HEK293 (cell line): ENCODE measurements at regions not wholly inside any gene's neighbourhood (a gene's known extent, or its start where the extent isn't known, plus 50 kb on each side); places are given as distances from the start of the nearest gene placed in this dataset.
A peak's percentile ranks its signal among the peaks of the same experiment; 100 is the strongest.

ENCODE experiments used
- CTCF ChIA-PET: fragments of 350-600 bp; formaldehyde crosslinking; extraction: SDS; loops from one replicate; lab custom pipeline; 2021; ENCODE audit warnings: antibody characterized with exemption; lab: Yijun Ruan, JAX
- POLR2A ChIA-PET: fragments of 300-600 bp; formaldehyde crosslinking; extraction: SDS; loops from one replicate; lab custom pipeline; 2020; ENCODE audit warnings: antibody characterized with exemption, inconsistent platforms; lab: Yijun Ruan, JAX
- H3K27ac ChIP-seq: fragments of 200-500 bp; sonication (Bioruptor generic); 2 replicates; pipeline ENCODE4 v1.5.1; 2014; ENCODE audit warnings: low read depth, low read length, control low read depth, inconsistent platforms; ENCODE audit errors: extremely low read depth
- H3K36me3 ChIP-seq, 2 experiments: fragments of 200-500 bp in 1 of 2; sonication (Bioruptor generic) in 1 of 2; 1 replicate in 1 of 2; 2 replicates in 1 of 2; pipeline ENCODE4 v1.5.1; 2014 to 2017; ENCODE audit warnings: inconsistent platforms in 2 of 2, low read length in 2 of 2; ENCODE audit not compliant: control insufficient read depth in 2 of 2, insufficient read depth in 1 of 2
- H3K4me1 ChIP-seq: fragments of 200-500 bp; sonication (Bioruptor generic); 2 replicates; pipeline ENCODE4 v1.5.1; 2014; ENCODE audit warnings: mild to moderate bottlenecking, low read length, inconsistent platforms; ENCODE audit not compliant: control insufficient read depth, insufficient read depth
- H3K4me3 ChIP-seq: 2 replicates; pipeline ENCODE4 v1.5.1; 2011; ENCODE audit warnings: low read depth, mild to moderate bottlenecking, control low read depth, low read length, moderate library complexity
- H3K9me3 ChIP-seq: fragments of 200-500 bp; sonication (Bioruptor generic); 2 replicates; pipeline ENCODE4 v1.5.1; 2014; ENCODE audit warnings: low read depth, low read length, inconsistent platforms; ENCODE audit not compliant: control insufficient read depth, insufficient read depth
- EGR2 ChIP-seq: fragments of 450-650 bp; formaldehyde crosslinking; IDR thresholded peaks from 2 replicates; pipeline ENCODE4 v1.5.1; 2016; ENCODE audit warnings: low read depth, missing biosample characterization, missing genetic modification characterization
- GLI2 ChIP-seq: fragments of 450-650 bp; formaldehyde crosslinking; IDR thresholded peaks from 2 replicates; pipeline ENCODE4; 2017; ENCODE audit warnings: missing biosample characterization, missing genetic modification characterization, low read depth, borderline replicate concordance
- GLIS1 ChIP-seq: fragments of 450-650 bp; formaldehyde crosslinking; IDR thresholded peaks from 2 replicates; pipeline ENCODE4 v1.5.1; 2016; ENCODE audit warnings: missing biosample characterization, missing genetic modification characterization
- REPIN1 ChIP-seq: fragments of 450-650 bp; formaldehyde crosslinking; IDR thresholded peaks from 2 replicates; pipeline ENCODE4 v1.5.1; 2017; ENCODE audit warnings: missing biosample characterization, missing genetic modification characterization, low read depth
- ZFP69B ChIP-seq: fragments of 450-650 bp; formaldehyde crosslinking; IDR thresholded peaks from 2 replicates; pipeline ENCODE4 v1.5.1; 2016; ENCODE audit warnings: missing biosample characterization, missing genetic modification characterization
- ZNF114 ChIP-seq: fragments of 450-650 bp; formaldehyde crosslinking; IDR thresholded peaks from 2 replicates; pipeline ENCODE4 v1.5.0; 2017; ENCODE audit warnings: missing biosample characterization, missing genetic modification characterization
- ZNF266 ChIP-seq: fragments of 450-650 bp; formaldehyde crosslinking; IDR thresholded peaks from 2 replicates; pipeline ENCODE4 v1.5.1; 2016; ENCODE audit warnings: missing biosample characterization, missing genetic modification characterization, low read depth
- ZNF426 ChIP-seq: fragments of 450-650 bp; formaldehyde crosslinking; IDR thresholded peaks from 2 replicates; pipeline ENCODE4 v1.5.1; 2017; ENCODE audit warnings: missing biosample characterization, missing genetic modification characterization, mild to moderate bottlenecking, inconsistent platforms, moderate library complexity
- ZNF473 ChIP-seq: fragments of 450-650 bp; formaldehyde crosslinking; IDR thresholded peaks from 2 replicates; pipeline ENCODE4 v1.5.1; 2017; ENCODE audit warnings: missing biosample characterization, missing genetic modification characterization
- ZSCAN23 ChIP-seq: fragments of 450-650 bp; formaldehyde crosslinking; IDR thresholded peaks from 2 replicates; pipeline ENCODE4 v1.5.1; 2016; ENCODE audit warnings: missing biosample characterization, missing genetic modification characterization
- ZSCAN30 ChIP-seq: fragments of 450-650 bp; IDR thresholded peaks from 2 replicates; pipeline ENCODE4 v1.5.1; 2018; ENCODE audit warnings: missing biosample characterization, mild to moderate bottlenecking, missing genetic modification characterization, moderate library complexity
- TF ChIP-seq, protein P1 (sequence below): fragments of 450-650 bp; formaldehyde crosslinking; IDR thresholded peaks from 2 replicates; pipeline ENCODE4 v1.5.1; 2016; ENCODE audit warnings: missing biosample characterization, missing genetic modification characterization, low read depth
- TF ChIP-seq, protein P2 (sequence below): fragments of 450-650 bp; formaldehyde crosslinking; IDR thresholded peaks from 2 replicates; pipeline ENCODE4 v1.5.1; 2017; ENCODE audit warnings: missing biosample characterization, missing genetic modification characterization
- TF ChIP-seq, protein P3 (sequence below): fragments of 450-650 bp; formaldehyde crosslinking; IDR thresholded peaks from 2 replicates; pipeline ENCODE4 v1.5.1; 2017; ENCODE audit warnings: missing biosample characterization, missing genetic modification characterization

DNA sequence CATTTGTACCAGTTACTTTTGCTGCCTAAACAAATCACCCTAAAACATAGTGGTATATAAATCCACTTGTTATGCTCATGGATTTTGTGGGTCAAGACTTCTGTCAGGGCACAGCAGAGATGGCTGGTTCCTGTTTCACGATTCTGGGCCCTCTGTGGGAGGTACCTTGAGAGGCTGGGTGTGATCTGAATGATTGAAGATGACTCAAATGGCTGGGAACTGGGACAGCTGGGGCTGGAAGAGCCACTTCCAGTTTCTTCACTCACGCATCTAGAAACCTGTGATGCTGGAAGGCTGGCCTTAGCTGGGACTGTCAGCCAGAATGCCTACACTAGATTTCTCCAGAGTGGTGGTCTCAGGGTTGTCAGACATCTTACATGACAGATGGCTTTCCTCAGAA lies 88.1 kb downstream of the KIF4B start:
- no peak overlapping the region for H3K4me3 ChIP-seq
- ChIA-PET CTCF (no interaction called here), POLR2A (no interaction called here)
- H3K27ac ChIP-seq, result no peak overlapping the region
- no peaks in the 10 kb centered on the region for H3K9me3 ChIP-seq
- no peaks in the 10 kb centered on the region for H3K4me1 ChIP-seq
- TF ChIP-seq GLIS1 (tag by site-specific recombination) (peak; percentile 39), ZSCAN30 (no peak), ZNF473 (tag by site-specific recombination) (no peak)
- TF ChIP-seq, all 188 proteins: peak for 1
- no peaks in the 10 kb centered on the region for H3K36me3 ChIP-seq

DNA sequence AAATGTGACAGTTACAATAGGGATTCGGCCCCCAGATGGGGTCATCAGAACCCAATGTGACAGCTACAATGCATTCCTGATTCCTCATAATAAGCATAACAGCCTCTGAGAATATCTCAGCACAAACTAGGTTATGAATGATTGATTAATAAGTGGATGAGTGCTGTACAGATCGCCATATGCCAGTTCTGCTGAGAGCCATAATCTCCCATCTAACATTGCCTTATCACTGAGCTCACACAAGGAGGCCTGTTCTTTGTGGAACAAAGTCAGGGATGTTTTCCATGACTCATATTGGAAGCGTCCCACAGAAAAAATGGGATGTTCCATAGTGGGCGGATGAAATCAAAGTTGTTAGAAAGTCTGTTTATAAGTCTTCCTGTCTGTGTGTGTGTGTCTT lies 89.6 kb downstream of the KIF4B start:
- ChIA-PET POLR2A (no interaction called here), CTCF (no interaction called here)
- no peak for TF ChIP-seq GLI2 (tag by site-specific recombination)
- TF ChIP-seq EGR2 (tag by site-specific recombination), result 0 out of 2 replicates have a peak, but pooled peaks have one; percentile 9
- no peaks in the 10 kb centered on the region for H3K4me1 ChIP-seq
- no peak overlapping the region for H3K27ac ChIP-seq
- no peaks in the 10 kb centered on the region for H3K9me3 ChIP-seq
- no peak overlapping the region for H3K4me3 ChIP-seq
- H3K36me3 ChIP-seq, result no peaks in the 10 kb centered on the region

DNA sequence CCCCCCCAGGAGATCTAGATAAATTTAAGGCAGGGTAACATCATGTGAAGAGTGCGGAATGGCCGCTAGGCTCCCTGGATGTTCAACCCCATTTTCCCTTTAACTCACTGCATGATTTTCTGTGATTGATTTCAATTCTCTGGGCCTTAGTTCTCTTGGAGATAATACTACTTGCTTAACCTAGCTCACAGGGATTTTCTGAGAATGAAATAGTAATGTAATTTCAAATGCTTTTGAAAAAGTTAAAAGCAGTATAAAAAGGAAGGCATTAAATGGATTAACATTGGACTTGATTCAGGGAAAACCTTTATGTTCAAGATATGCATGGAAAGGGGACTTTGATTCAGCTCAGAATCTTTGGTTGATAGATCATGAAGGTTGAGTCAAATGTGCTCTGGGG lies 90.9 kb downstream of the KIF4B start:
- ChIA-PET POLR2A (no interaction called here), CTCF (no interaction called here)
- H3K27ac ChIP-seq, result no peak overlapping the region
- H3K36me3 ChIP-seq, result no peaks in the 10 kb centered on the region
- no peaks in the 10 kb centered on the region for H3K9me3 ChIP-seq
- H3K4me1 ChIP-seq, result no peaks in the 10 kb centered on the region
- no peak overlapping the region for H3K4me3 ChIP-seq
- TF ChIP-seq ZNF266 (tag by site-specific recombination), result no peak
- TF ChIP-seq ZNF426 (tag by site-specific recombination), result no peak
- TF ChIP-seq ZSCAN23 (tag by site-specific recombination), result no peak
- no peak for TF ChIP-seq REPIN1
- TF ChIP-seq ZFP69B (tag by site-specific recombination), result no peak
- TF ChIP-seq, protein P1, sequence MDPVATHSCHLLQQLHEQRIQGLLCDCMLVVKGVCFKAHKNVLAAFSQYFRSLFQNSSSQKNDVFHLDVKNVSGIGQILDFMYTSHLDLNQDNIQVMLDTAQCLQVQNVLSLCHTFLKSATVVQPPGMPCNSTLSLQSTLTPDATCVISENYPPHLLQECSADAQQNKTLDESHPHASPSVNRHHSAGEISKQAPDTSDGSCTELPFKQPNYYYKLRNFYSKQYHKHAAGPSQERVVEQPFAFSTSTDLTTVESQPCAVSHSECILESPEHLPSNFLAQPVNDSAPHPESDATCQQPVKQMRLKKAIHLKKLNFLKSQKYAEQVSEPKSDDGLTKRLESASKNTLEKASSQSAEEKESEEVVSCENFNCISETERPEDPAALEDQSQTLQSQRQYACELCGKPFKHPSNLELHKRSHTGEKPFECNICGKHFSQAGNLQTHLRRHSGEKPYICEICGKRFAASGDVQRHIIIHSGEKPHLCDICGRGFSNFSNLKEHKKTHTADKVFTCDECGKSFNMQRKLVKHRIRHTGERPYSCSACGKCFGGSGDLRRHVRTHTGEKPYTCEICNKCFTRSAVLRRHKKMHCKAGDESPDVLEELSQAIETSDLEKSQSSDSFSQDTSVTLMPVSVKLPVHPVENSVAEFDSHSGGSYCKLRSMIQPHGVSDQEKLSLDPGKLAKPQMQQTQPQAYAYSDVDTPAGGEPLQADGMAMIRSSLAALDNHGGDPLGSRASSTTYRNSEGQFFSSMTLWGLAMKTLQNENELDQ, result no peak
- no peak for TF ChIP-seq ZNF114
- TF ChIP-seq, protein P2, sequence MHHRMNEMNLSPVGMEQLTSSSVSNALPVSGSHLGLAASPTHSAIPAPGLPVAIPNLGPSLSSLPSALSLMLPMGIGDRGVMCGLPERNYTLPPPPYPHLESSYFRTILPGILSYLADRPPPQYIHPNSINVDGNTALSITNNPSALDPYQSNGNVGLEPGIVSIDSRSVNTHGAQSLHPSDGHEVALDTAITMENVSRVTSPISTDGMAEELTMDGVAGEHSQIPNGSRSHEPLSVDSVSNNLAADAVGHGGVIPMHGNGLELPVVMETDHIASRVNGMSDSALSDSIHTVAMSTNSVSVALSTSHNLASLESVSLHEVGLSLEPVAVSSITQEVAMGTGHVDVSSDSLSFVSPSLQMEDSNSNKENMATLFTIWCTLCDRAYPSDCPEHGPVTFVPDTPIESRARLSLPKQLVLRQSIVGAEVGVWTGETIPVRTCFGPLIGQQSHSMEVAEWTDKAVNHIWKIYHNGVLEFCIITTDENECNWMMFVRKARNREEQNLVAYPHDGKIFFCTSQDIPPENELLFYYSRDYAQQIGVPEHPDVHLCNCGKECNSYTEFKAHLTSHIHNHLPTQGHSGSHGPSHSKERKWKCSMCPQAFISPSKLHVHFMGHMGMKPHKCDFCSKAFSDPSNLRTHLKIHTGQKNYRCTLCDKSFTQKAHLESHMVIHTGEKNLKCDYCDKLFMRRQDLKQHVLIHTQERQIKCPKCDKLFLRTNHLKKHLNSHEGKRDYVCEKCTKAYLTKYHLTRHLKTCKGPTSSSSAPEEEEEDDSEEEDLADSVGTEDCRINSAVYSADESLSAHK, result no peak
- TF ChIP-seq, protein P3, sequence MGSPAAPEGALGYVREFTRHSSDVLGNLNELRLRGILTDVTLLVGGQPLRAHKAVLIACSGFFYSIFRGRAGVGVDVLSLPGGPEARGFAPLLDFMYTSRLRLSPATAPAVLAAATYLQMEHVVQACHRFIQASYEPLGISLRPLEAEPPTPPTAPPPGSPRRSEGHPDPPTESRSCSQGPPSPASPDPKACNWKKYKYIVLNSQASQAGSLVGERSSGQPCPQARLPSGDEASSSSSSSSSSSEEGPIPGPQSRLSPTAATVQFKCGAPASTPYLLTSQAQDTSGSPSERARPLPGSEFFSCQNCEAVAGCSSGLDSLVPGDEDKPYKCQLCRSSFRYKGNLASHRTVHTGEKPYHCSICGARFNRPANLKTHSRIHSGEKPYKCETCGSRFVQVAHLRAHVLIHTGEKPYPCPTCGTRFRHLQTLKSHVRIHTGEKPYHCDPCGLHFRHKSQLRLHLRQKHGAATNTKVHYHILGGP (tag by site-specific recombination), result no peak
